ENCODE measurements at regions not wholly inside any gene's neighbourhood (a gene's known extent, or its start where the extent isn't known, plus 50 kb on each side); places are given as distances from the start of the nearest gene placed in this dataset.

DNA sequence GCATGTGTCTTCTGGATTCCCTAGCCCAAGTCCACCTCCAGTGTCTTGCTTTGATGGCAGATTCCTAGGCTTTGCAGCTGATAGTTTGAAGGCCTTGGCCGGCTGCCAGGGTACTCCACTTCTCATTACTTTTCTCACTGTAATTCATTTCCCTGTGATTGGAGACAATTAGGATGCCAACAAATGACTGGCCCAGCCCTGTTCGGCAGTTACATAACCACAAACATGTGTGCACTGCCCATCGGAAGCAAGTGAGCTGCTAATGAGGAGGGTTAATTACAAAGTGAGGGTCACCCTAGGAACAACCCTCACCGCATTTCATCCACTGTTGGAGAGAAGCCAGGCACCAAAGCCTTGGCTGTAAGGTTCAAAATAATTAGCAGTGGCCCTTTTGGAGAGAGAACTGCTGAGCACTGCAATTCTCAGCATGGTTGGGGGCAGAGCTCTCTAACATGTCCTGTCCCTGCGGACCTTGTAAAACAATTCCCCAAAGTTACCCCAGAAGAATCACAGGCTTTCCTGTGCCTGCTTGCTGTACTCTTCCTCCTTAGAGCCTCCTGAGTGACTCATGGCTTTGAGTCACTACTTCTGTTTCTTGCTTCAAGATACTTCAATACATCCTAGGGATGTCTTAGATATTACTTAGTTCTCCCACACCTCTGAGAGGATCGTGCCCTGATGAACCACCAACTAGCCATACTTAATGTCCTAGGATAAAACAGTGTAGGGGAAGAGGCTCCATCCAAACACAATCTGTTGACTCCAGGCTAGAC lies 109.7 kb upstream of the GALNT18 start:
- TF ChIP-seq, protein P1, sequence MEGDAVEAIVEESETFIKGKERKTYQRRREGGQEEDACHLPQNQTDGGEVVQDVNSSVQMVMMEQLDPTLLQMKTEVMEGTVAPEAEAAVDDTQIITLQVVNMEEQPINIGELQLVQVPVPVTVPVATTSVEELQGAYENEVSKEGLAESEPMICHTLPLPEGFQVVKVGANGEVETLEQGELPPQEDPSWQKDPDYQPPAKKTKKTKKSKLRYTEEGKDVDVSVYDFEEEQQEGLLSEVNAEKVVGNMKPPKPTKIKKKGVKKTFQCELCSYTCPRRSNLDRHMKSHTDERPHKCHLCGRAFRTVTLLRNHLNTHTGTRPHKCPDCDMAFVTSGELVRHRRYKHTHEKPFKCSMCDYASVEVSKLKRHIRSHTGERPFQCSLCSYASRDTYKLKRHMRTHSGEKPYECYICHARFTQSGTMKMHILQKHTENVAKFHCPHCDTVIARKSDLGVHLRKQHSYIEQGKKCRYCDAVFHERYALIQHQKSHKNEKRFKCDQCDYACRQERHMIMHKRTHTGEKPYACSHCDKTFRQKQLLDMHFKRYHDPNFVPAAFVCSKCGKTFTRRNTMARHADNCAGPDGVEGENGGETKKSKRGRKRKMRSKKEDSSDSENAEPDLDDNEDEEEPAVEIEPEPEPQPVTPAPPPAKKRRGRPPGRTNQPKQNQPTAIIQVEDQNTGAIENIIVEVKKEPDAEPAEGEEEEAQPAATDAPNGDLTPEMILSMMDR (conservative IDR thresholded peaks at IDR 0.05 in 1 of 2, IDR thresholded peaks at IDR 0.05 in 1 of 2; ENCODE audit: low read depth in 1 of 2, low read length in 2 of 2): no peak
- TF ChIP-seq EZH2 (IDR thresholded peaks at IDR 0.05; ENCODE audit: low read length, missing control alignments): no peak

Data from fibroblast of lung (primary cell).